Endothelial cell of umbilical vein (primary cell): ENCODE measurements at regions not wholly inside any gene's neighbourhood (a gene's known extent, or its start where the extent isn't known, plus 50 kb on each side); places are given as distances from the start of the nearest gene placed in this dataset.

Experiments
- BruUV-seq: library from RNA; stranded (reverse); fragments of 400-500 nt; replicated peaks from 2 replicates; lab custom pipeline; 2021; lab: Mats Ljungman, UMichigan
- CTCF ChIA-PET: fragments of 300-600, 350-600 bp; sonication (Branson Sonifier 250); formaldehyde crosslinking; loops from one replicate; lab custom pipeline; 2021; ENCODE audit warnings: antibody characterized with exemption, inconsistent platforms; lab: Charles Lee
- POLR2A ChIA-PET: fragments of 300-600, 350-600 bp; sonication (Branson Sonifier 250); formaldehyde crosslinking; loops from one replicate; lab custom pipeline; 2021; ENCODE audit warnings: antibody characterized with exemption, inconsistent platforms; lab: Charles Lee
- DNase-seq: peaks from one replicate; pipeline ENCODE4 v3.0.0-alpha.2; 2011; ENCODE audit warnings: low read depth, low spot score
- FAIRE-seq: peaks from 2 replicates; lab custom pipeline; 2011; peaks lifted over from hg19 to GRCh38; lab: Jason Lieb, UNC
- H2AFZ ChIP-seq: 2 replicates; pipeline ENCODE4 v1.6.0; 2012; ENCODE audit warnings: low read depth, low read length, control low read depth, inconsistent platforms
- H3K27ac ChIP-seq: 2 replicates; pipeline ENCODE4 v1.5.1; 2011; ENCODE audit warnings: low read depth, mild to moderate bottlenecking, control low read depth, low read length, moderate library complexity; ENCODE audit not compliant: insufficient read depth
- H3K27me3 ChIP-seq, 2 experiments: 2 replicates each; pipeline versions ENCODE4 v1.6.0 to v1.6.1; 2011; ENCODE audit warnings: low read length in 2 of 2, mixed read lengths in 1 of 2; ENCODE audit not compliant: control insufficient read depth in 2 of 2, insufficient read depth in 2 of 2
- H3K36me3 ChIP-seq, 2 experiments: 2 replicates in 1 of 2; 3 replicates in 1 of 2; pipeline ENCODE4 v1.5.1; 2011; ENCODE audit warnings: low read length in 2 of 2, mild to moderate bottlenecking in 1 of 2, moderate library complexity in 1 of 2; ENCODE audit not compliant: control insufficient read depth in 2 of 2, insufficient read depth in 2 of 2; ENCODE audit errors: extremely low read depth in 1 of 2
- H3K4me1 ChIP-seq: 3 replicates; pipeline ENCODE4 v1.5.1; 2011; ENCODE audit warnings: mild to moderate bottlenecking, low read length; ENCODE audit not compliant: control insufficient read depth, insufficient read depth; ENCODE audit errors: extremely low read depth
- H3K4me2 ChIP-seq: 2 replicates; pipeline ENCODE4 v1.6.1; 2011; ENCODE audit warnings: low read length, control low read depth, mixed read lengths; ENCODE audit not compliant: insufficient read depth
- H3K4me3 ChIP-seq, 3 experiments: fragments of 200-600 bp in 1 of 3; sonication (generic), shearing (Covaris generic) in 1 of 3; replicated peaks in 1 of 3; 2 replicates each; pipeline ENCODE4 v1.5.1; 2011 to 2016; ENCODE audit warnings: control low read depth in 3 of 3, low read length in 3 of 3, mild to moderate bottlenecking in 2 of 3, inconsistent platforms in 1 of 3, low read depth in 1 of 3, moderate library complexity in 1 of 3; ENCODE audit not compliant: insufficient read depth in 1 of 3
- H3K79me2 ChIP-seq: 2 replicates; pipeline ENCODE4 v1.6.0; 2012; ENCODE audit warnings: low read length, inconsistent platforms; ENCODE audit not compliant: control insufficient read depth, insufficient read depth
- H3K9ac ChIP-seq: replicated peaks from 2 replicates; pipeline ENCODE3; 2011; ENCODE audit warnings: low read length, control low read depth; ENCODE audit not compliant: insufficient read depth; ENCODE audit errors: extremely low read depth
- H3K9me1 ChIP-seq: replicated peaks from 3 replicates; pipeline ENCODE4 v1.6.0; 2011; ENCODE audit warnings: mild to moderate bottlenecking, low read length; ENCODE audit not compliant: control insufficient read depth, insufficient read depth; ENCODE audit errors: extremely low read depth
- H3K9me3 ChIP-seq: replicated peaks from 2 replicates; pipeline ENCODE4 v1.5.1; 2012; ENCODE audit warnings: low read length, inconsistent platforms; ENCODE audit not compliant: control insufficient read depth, insufficient read depth
- H4K20me1 ChIP-seq: replicated peaks from 2 replicates; pipeline ENCODE3; 2011; ENCODE audit warnings: mild to moderate bottlenecking, low read length; ENCODE audit not compliant: control insufficient read depth, insufficient read depth; ENCODE audit errors: extremely low read depth
- FOS ChIP-seq: IDR thresholded peaks from 2 replicates; pipeline ENCODE4 v1.6.1; 2011; ENCODE audit warnings: mild to moderate bottlenecking, low read length, moderate library complexity, borderline replicate concordance; ENCODE audit not compliant: insufficient read depth
- GATA2 ChIP-seq: IDR thresholded peaks from 2 replicates; pipeline ENCODE4 v1.7.0; 2011; ENCODE audit warnings: low read depth, mild to moderate bottlenecking, moderate library complexity, mixed read lengths, low read length; ENCODE audit not compliant: insufficient read length, insufficient read depth
- JUN ChIP-seq: IDR thresholded peaks from 2 replicates; pipeline ENCODE4 v1.6.1; 2011; ENCODE audit warnings: borderline replicate concordance, low read depth; ENCODE audit not compliant: insufficient read length, insufficient read depth
- MYC ChIP-seq: IDR thresholded peaks from one replicate; pipeline ENCODE4 v1.6.1; 2011; ENCODE audit warnings: mild to moderate bottlenecking, low read depth, low read length
- POLR2A ChIP-seq: IDR thresholded peaks from 2 replicates; pipeline ENCODE4 v1.6.1; 2012; ENCODE audit warnings: low read depth, mild to moderate bottlenecking, control low read depth, low read length
- POLR2AphosphoS5 ChIP-seq: IDR thresholded peaks from 2 replicates; pipeline ENCODE4 v1.6.1; 2012; ENCODE audit warnings: low read depth, mild to moderate bottlenecking, control low read depth, low read length, moderate library complexity; ENCODE audit not compliant: insufficient read depth
- dilution Hi-C: fragments of 300-500 bp; cut with MboI; formaldehyde crosslinking; loops from one replicate; pipeline ENCODE4 v1.15.0; 2019; ENCODE audit warnings: low sequenced_read_pairs; ENCODE audit not compliant: extremely low pct_ligation_motif_present
- intact Hi-C: fragments of 100-400 bp; cut with micrococcal nuclease; formaldehyde crosslinking; loops from one replicate; pipeline ENCODE4 v1.10.0; 2022
- TF ChIP-seq, protein P1 (sequence below), 2 donors: IDR thresholded peaks; 1 replicate in 1 of 2; 2 replicates in 1 of 2; pipeline ENCODE4 v1.5.1; 2011; ENCODE audit warnings: low read length in 2 of 2, mild to moderate bottlenecking in 2 of 2, moderate library complexity in 2 of 2, control low read depth in 1 of 2, inconsistent platforms in 1 of 2, low read depth in 1 of 2; ENCODE audit not compliant: insufficient read depth in 1 of 2; ENCODE audit errors: extremely low read depth in 1 of 2

DNA sequence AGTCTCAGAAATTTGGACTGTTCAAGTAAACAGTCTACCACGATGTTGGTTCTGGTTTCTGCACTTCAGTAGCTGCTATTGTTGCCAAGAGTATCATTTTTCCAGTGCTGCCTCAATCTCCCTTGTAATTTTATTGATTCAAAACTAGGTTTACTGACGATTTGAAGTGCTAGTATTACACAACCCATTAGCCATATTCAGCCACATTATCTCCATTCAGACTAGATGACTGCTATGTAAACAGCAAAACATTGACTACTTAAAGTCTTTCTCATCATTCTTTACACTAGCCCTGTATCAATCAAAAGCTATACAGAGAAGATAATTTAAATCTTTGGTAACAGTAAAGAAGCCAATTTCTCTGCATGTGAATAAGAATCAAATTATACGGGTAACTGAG lies 102.0 kb upstream of the TSLP start:
- DNase-seq (no peak), FAIRE-seq (no peak)
- H3K9ac ChIP-seq, result no peak overlapping the region
- TF ChIP-seq, protein P1, sequence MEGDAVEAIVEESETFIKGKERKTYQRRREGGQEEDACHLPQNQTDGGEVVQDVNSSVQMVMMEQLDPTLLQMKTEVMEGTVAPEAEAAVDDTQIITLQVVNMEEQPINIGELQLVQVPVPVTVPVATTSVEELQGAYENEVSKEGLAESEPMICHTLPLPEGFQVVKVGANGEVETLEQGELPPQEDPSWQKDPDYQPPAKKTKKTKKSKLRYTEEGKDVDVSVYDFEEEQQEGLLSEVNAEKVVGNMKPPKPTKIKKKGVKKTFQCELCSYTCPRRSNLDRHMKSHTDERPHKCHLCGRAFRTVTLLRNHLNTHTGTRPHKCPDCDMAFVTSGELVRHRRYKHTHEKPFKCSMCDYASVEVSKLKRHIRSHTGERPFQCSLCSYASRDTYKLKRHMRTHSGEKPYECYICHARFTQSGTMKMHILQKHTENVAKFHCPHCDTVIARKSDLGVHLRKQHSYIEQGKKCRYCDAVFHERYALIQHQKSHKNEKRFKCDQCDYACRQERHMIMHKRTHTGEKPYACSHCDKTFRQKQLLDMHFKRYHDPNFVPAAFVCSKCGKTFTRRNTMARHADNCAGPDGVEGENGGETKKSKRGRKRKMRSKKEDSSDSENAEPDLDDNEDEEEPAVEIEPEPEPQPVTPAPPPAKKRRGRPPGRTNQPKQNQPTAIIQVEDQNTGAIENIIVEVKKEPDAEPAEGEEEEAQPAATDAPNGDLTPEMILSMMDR (IDR thresholded peaks at IDR 0.05; ENCODE audit: extremely low read depth in 1 of 2, insufficient read depth in 1 of 2, low read depth in 1 of 2, low read length in 2 of 2), result no peak
- no peak for TF ChIP-seq POLR2A
- no peak for TF ChIP-seq MYC
- no peak for TF ChIP-seq JUN
- no peak for TF ChIP-seq POLR2AphosphoS5
- no peak for TF ChIP-seq FOS
- H3K79me2 ChIP-seq, result no peaks in the 10 kb centered on the region
- CTCF ChIA-PET, result no interaction called here
- no peaks in the 10 kb centered on the region for H3K9me1 ChIP-seq
- BruUV-seq, result no TSS peak
- H2AFZ ChIP-seq, result no peak overlapping the region
- H3K27ac ChIP-seq, result no peak overlapping the region
- H3K4me1 ChIP-seq, result no peaks in the 10 kb centered on the region
- POLR2A ChIA-PET, result no interaction called here
- H3K9me3 ChIP-seq, result no peaks in the 10 kb centered on the region
- no peaks in the 10 kb centered on the region for H4K20me1 ChIP-seq
- no peak overlapping the region for H3K4me2 ChIP-seq
- dilution Hi-C loops, result no loop called here
- H3K36me3 ChIP-seq, result no peaks in the 10 kb centered on the region
- H3K27me3 ChIP-seq, result no peaks in the 10 kb centered on the region
- intact Hi-C loops, result no loop called here
- H3K4me3 ChIP-seq, result no peak overlapping the region

DNA sequence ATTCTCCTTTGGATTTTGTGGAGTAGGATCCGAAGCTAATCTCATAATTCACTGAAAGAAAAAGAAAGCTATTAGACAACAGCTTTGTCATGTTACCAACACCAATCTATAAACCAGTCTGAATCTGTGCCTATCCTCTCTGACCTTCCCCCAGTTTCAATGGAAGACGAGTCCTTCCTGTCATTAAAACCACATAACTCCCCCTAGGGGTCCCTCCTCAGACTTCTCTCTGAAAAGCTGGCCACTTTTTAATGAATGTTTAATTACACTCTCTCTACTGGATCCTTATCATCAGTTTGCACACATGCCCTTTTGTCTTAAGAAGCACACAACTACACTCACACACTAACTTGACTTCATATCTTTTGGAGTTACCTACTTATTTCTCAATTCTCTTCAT lies 98.0 kb upstream of the TSLP start:
- Histone ChIP-seq H3K9me1 (no peaks in the 10 kb centered on the region), H3K4me2 (no peak overlapping the region), H4K20me1 (no peaks in the 10 kb centered on the region), H3K36me3 (no peaks in the 10 kb centered on the region), H3K27me3 (no peaks in the 10 kb centered on the region), H3K9ac (no peak overlapping the region), H3K4me1 (no peaks in the 10 kb centered on the region), H2AFZ (no peak overlapping the region), H3K9me3 (no peaks in the 10 kb centered on the region), H3K4me3 (no peak overlapping the region), H3K27ac (no peak overlapping the region), H3K79me2 (no peaks in the 10 kb centered on the region)
- POLR2A ChIA-PET, result no interaction called here
- intact Hi-C loops (no loop called here), dilution Hi-C loops (no loop called here)
- TF ChIP-seq FOS (no peak), MYC (no peak), GATA2 (no peak), POLR2AphosphoS5 (no peak), POLR2A (no peak)
- TF ChIP-seq, protein P1 (IDR thresholded peaks at IDR 0.05; ENCODE audit: extremely low read depth in 1 of 2, insufficient read depth in 1 of 2, low read depth in 1 of 2, low read length in 2 of 2), result no peak
- DNase-seq (no peak), FAIRE-seq (no peak)
- CTCF ChIA-PET, result no interaction called here
- BruUV-seq, result no TSS peak
